GM12892 (cell line): ENCODE measurements at regions not wholly inside any gene's neighbourhood (a gene's known extent, or its start where the extent isn't known, plus 50 kb on each side); places are given as distances from the start of the nearest gene placed in this dataset.

Source experiments
- DNase-seq: peaks from one replicate; pipeline ENCODE4 v3.0.0; 2011; ENCODE audit not compliant: insufficient read length
- FAIRE-seq: peaks from 2 replicates; lab custom pipeline; 2011; peaks lifted over from hg19 to GRCh38; lab: Jason Lieb, UNC
- POLR2A ChIP-seq: IDR thresholded peaks from 2 replicates; pipeline ENCODE4 v1.6.1; 2011; ENCODE audit warnings: low read depth, low read length, control low read depth
- POLR2AphosphoS5 ChIP-seq: IDR thresholded peaks from 2 replicates; pipeline ENCODE4 v1.6.1; 2011; ENCODE audit warnings: low read depth, low read length, control low read depth
- TAF1 ChIP-seq: IDR thresholded peaks from 2 replicates; pipeline ENCODE4 v1.6.1; 2011; ENCODE audit warnings: low read depth, mild to moderate bottlenecking, control low read depth, low read length, borderline replicate concordance

DNA sequence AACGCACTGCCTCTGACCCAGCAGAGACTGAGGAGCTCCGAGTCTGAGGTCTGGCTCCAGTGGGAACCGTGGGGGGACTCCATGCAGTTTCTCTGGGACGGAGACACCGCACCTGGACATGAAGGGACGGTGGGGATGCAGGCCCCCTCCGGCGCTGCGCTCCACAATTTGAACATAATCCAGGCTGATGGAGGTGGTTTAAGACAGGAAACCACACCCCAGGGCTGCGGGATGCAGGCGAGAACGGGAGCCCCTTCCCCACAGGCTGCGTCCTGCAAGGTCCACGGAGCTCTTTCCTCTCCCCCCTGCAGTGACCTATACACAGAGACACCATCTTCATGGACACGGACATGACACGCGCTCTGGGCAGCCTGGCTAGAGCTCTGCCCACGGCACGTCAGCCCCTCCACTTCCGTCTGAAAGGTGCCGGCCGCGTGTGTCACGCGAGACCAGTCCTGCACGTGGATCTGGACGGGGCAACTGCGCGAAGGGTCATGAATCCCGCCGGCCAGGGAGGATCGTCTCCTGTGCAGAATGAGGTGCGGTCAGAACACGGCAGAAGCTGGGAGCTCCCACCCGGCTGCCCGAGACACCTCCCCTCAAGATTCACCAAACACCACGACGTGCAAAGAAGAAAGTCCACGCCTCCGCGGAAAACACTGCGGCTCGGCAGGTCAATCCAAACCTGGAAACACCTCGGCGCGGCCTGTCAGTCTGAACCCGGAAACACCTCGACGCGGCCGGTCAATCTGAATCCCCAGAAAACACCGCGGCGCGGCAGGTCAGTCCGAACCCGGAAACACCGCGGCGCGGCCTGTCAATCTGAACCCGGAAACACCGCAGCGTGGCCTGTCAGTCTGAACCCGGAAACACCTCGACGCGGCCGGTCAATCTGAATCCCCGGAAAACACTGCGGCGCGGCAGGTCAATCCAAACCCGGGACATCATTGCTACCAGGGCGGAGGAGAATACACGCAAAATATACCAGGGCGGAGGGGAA is 212.4 kb downstream of the BRD1 start:
- FAIRE-seq, result no peak
- no peak for DNase-seq
- TF ChIP-seq POLR2AphosphoS5 (no peak), POLR2A (no peak), TAF1 (no peak)

GRCh38 chr22:49613511-49614270 is 214.0 kb downstream of the BRD1 start:
- TF ChIP-seq POLR2AphosphoS5 (no peak), POLR2A (no peak), TAF1 (no peak)
- no peak for DNase-seq
- FAIRE-seq, result no peak

DNA sequence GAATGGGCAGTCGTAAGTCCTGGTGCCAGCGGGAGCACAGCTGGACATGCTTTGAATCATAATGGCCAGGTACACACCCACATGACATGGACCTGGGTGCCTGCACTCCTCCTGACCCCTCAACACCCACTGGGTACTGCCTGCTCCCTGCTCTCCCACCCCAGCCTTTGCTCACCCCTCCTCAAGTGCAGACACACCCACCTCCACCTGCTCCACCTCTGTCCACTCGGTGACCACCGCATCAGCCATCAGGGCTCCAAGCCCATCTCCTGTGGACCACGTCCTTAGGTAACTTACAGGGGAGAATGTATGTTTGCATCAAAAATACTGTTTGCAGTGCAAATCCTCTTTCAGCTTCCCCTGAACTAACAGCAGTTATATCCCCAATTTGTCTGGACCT is 214.6 kb downstream of the BRD1 start:
- DNase-seq (no peak), FAIRE-seq (no peak)
- TF ChIP-seq TAF1, result no peak
- no peak for TF ChIP-seq POLR2A
- TF ChIP-seq POLR2AphosphoS5, result no peak

DNA sequence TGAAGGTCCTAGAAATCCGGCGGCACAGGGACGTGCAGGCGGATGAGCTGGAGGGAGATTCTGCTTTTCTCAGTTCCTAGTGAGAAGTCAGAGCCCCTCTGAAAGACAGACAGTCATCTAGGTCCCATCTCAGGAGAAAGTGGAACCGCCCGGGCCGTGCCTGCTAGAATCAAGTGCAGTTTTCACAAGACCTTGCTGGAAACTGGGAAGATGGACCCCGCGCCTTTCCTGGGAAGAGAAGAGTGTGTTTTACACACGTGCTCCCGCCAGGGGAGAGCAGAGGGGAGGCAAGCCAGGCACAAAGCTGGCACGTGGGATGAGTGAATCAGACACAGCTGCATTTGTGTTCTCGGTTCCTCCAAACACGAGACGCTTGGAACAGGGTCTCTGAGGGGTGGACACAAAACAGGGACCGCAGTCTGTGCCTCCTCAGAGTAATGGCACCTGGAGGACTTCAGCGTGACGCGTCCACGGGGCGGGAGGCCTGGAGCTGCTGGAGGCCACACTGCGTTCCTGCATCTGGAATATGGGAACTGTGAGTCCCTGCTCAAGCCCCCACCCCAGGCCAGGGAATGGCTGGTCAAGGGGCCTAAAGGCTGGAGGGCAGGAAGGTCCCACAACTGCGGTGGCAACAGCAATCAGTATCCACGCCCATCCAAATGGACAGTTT is 218.3 kb downstream of the BRD1 start:
- no peak for FAIRE-seq
- no peak for DNase-seq
- TF ChIP-seq POLR2AphosphoS5 (no peak), TAF1 (no peak), POLR2A (no peak)

- FAIRE-seq, result no peak
- TF ChIP-seq POLR2A (no peak), POLR2AphosphoS5 (no peak), TAF1 (no peak)
- no peak for DNase-seq
Observed at GRCh38 chr22:49608660-49609059, 219.0 kb downstream of the BRD1 start.

DNA sequence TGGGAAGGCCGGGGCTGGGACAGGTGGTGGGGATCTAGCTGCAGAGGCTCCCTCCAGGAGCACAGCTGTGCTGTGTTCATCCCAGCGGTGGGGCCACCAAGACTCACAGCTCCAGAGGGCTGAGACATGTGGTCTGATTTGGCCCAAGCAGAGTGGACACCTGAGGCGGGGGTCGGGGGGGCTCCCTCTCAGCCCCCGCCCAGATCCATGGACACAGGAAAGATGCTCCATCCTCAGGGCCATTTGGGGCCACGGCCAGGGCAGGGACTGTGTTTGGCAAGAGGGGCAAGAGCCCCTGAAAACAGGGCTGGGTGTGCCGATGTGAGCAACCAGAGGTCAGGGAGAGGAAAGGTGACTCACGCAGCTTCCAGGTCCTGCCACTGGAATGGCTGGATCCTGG is 219.4 kb downstream of the BRD1 start:
- TF ChIP-seq POLR2AphosphoS5, result no peak
- no peak for TF ChIP-seq TAF1
- no peak for TF ChIP-seq POLR2A
- FAIRE-seq (no peak), DNase-seq (no peak)

DNA sequence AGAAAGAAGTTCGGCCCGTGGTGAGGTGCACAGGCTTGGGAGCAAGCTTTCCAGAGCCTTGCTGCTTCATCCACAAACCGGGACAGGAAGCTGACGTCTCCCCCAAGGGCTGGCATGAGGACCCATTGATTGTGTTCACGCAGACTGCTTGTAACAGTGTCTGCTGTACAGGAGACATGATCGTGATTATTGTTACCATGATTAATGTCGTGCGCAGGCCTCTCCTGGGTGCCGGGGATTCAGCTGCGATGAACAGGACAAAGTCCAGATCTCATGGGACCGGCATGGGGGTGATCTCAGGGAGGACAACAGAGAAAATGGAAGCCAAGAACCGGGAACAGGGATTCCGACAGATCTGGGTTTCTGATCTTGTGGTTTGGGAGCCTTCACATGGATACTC is 219.9 kb downstream of the BRD1 start:
- DNase-seq (no peak), FAIRE-seq (no peak)
- TF ChIP-seq POLR2A (no peak), POLR2AphosphoS5 (no peak), TAF1 (no peak)

DNA sequence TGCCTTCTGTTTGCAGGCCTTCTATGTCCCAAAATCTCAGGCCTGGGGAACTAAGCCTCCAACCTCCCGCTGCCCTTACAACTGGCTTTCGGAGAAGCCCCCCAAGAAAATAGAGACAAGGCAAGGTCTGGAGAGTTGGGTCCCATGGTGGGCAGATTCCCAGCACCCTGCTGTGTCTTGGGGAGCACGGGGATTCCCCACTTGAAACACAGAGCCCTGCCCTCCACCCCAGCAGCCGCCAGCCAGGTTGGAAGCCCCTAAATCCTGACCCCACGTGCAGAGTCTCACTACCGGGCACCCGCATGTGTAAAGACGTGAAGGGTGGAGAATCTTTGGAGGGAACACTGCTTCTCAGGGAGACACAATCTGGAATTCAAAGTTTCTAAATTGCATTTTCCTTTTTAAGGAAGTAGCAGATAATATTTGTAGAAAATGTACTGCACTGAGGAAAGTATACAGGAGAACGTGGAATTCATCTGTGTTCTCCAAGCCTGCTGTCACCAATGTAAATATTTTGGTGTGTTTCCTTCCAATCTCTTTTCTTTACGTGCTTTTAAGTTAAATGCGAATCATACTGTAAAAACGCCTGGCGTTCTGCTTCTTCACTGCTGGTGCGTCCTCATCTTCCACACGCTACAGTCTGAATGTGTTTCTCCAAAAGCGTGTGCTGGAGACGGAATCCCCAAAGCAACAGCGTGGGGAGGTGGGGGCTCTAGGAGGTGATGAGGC is 220.9 kb downstream of the BRD1 start:
- DNase-seq, result no peak
- no peak for FAIRE-seq
- TF ChIP-seq POLR2A (no peak), POLR2AphosphoS5 (no peak), TAF1 (no peak)

DNA sequence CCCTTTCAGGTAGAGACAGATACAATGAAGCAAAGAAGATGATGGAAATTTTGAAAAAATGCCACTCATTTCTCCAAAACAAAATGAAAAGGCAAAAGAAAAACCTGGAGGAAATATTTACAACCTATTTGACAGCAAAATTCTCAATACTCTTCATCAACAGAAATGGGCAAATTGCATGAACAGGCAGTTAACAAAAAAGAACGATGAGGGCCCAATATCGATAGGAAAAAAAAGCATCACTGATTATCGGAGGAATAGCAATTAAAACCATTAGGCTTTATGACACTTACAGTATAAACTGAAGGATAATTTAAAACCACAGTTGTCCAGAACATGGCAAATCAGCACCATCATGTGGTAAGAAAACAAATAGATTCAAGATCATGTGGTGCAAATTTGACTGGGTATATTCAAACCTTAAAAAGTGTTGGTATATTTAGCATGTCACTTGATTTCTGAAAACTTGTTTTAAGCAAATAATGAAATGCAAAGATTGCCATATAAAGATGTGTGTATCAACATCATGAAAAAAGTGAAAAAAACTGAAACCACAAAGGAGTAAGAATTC is 222.9 kb downstream of the BRD1 start:
- FAIRE-seq (no peak), DNase-seq (no peak)
- TF ChIP-seq POLR2A (no peak), TAF1 (no peak), POLR2AphosphoS5 (no peak)

DNA sequence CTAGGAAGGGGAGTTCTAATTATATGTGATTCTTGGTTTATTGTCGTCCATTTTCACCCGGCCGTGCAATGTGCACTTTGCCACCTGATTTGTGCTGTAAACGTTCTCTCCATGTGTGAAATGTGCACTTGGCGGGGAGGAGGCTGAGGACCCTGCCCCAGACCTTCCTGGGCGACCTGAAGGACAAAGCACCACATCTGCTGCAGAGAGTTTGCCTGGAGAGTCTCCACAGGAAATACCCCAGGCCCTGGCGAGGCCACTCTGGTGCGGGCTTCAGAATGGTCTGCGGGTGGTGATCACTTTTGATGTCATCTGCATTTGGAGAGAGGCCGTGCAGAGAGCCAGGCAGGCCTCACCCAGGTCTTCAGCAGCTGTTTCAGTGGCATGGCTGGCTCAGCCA is 224.7 kb downstream of the BRD1 start:
- DNase-seq (no peak), FAIRE-seq (no peak)
- TF ChIP-seq POLR2AphosphoS5 (no peak), TAF1 (no peak), POLR2A (no peak)
